Cardiac fibroblast (primary cell): ENCODE measurements at regions not wholly inside any gene's neighbourhood (a gene's known extent, or its start where the extent isn't known, plus 50 kb on each side); places are given as distances from the start of the nearest gene placed in this dataset.
"Not testable (repeated sequence)": the region's sequence is repeated elsewhere in the genome, so short reads cannot be mapped to it uniquely, and the experiment has no call there.

Experiments used
- DNase-seq, 2 donors: peaks; one replicate each; pipeline versions ENCODE4 v3.0.0 to v3.0.0-alpha.2; 2010; ENCODE audit warnings: low read depth in 2 of 2
- H3K4me3 ChIP-seq, 2 donors: replicated peaks in 1 of 2; 1 replicate in 1 of 2; 2 replicates in 1 of 2; pipeline ENCODE4 v1.5.1; 2011; ENCODE audit warnings: low read depth in 2 of 2, low read length in 2 of 2, mild to moderate bottlenecking in 2 of 2, moderate library complexity in 1 of 2
- CTCF ChIP-seq: IDR thresholded peaks from one replicate; pipeline ENCODE4 v1.5.1; 2011; ENCODE audit warnings: low read depth, mild to moderate bottlenecking, low read length, inconsistent platforms

- H3K4me3 ChIP-seq: no peak overlapping the region
- no peak for TF ChIP-seq CTCF
- DNase-seq: no peak
Measured at GRCh38 chr18:25495606-25496005, 143.6 kb upstream of the ZNF521 start.

GRCh38 chr18:25494888-25495287 is 142.9 kb upstream of the ZNF521 start:
- TF ChIP-seq CTCF: no peak
- DNase-seq: no peak
- H3K4me3 ChIP-seq: no peak overlapping the region

- TF ChIP-seq CTCF: no peak
- H3K4me3 ChIP-seq: no peak overlapping the region
- no peak for DNase-seq
Measured at GRCh38 chr18:25493401-25493800, 141.4 kb upstream of the ZNF521 start.

- DNase-seq: no peak
- TF ChIP-seq CTCF: no peak
- no peak overlapping the region for H3K4me3 ChIP-seq
Measured at GRCh38 chr18:25490316-25490715, 138.3 kb upstream of the ZNF521 start.

GRCh38 chr18:25473008-25473407 is 121.0 kb upstream of the ZNF521 start:
- DNase-seq: no peak
- TF ChIP-seq CTCF: no peak

GRCh38 chr18:25470756-25471524 is 119.0 kb upstream of the ZNF521 start:
- DNase-seq, H3K4me3 ChIP-seq: not testable (repeated sequence)

More at GRCh38 chr18:25473008-25473407, 121.0 kb upstream of the ZNF521 start:
- no peak overlapping the region for H3K4me3 ChIP-seq

GRCh38 chr18:25470062-25470461 is 118.1 kb upstream of the ZNF521 start:
- TF ChIP-seq CTCF: no peak
- DNase-seq: no peak

More at GRCh38 chr18:25470062-25470461, 118.1 kb upstream of the ZNF521 start:
- H3K4me3 ChIP-seq: no peak overlapping the region
